ENCODE measurements at regions not wholly inside any gene's neighbourhood (a gene's known extent, or its start where the extent isn't known, plus 50 kb on each side); places are given as distances from the start of the nearest gene placed in this dataset.
A peak's percentile ranks its signal among the peaks of the same experiment; 100 is the strongest.

- Mint-ChIP-seq H3K9me3 (ENCODE audit: unreplicated experiment) (no peaks in the 10 kb centered on the region), H3K27me3 (ENCODE audit: insufficient read depth, unreplicated experiment) (peaks cover under 1% of the 10 kb centered on the region), H3K27ac (ENCODE audit: low read depth, unreplicated experiment) (no peak overlapping the region), H3K4me3 (ENCODE audit: unreplicated experiment) (no peak overlapping the region), H3K4me1 (ENCODE audit: insufficient read depth, unreplicated experiment) (no peaks in the 10 kb centered on the region), H3K36me3 (ENCODE audit: insufficient read depth, unreplicated experiment) (no peaks in the 10 kb centered on the region)
- POLR2A ChIA-PET: interaction anchor here (1.0 kb wide), 1 partner anchor 389 kb away, joined by 5 read pairs; no protein-coding TSS in a partner anchor
- no TSS peak for BruUV-seq (replicated peaks)
- TF ChIP-seq, protein P1, sequence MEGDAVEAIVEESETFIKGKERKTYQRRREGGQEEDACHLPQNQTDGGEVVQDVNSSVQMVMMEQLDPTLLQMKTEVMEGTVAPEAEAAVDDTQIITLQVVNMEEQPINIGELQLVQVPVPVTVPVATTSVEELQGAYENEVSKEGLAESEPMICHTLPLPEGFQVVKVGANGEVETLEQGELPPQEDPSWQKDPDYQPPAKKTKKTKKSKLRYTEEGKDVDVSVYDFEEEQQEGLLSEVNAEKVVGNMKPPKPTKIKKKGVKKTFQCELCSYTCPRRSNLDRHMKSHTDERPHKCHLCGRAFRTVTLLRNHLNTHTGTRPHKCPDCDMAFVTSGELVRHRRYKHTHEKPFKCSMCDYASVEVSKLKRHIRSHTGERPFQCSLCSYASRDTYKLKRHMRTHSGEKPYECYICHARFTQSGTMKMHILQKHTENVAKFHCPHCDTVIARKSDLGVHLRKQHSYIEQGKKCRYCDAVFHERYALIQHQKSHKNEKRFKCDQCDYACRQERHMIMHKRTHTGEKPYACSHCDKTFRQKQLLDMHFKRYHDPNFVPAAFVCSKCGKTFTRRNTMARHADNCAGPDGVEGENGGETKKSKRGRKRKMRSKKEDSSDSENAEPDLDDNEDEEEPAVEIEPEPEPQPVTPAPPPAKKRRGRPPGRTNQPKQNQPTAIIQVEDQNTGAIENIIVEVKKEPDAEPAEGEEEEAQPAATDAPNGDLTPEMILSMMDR (IDR thresholded peaks at IDR 0.05; ENCODE audit: unreplicated experiment): no peak
- intact Hi-C loops (cut with micrococcal nuclease): no loop called here
- DNase-seq (ENCODE audit: unreplicated experiment): no peak
- CTCF ChIA-PET: interaction anchor here (1.6 kb wide), 1 partner anchor 853 kb away, joined by 5 read pairs; no protein-coding TSS in a partner anchor
Observed at GRCh38 chr13:26973295-26973694, 198.3 kb downstream of the USP12 start.

GRCh38 chr13:26971990-26972887, 199.4 kb downstream of the USP12 start:
- CTCF ChIA-PET: interaction anchor here (0.6 to 1.6 kb wide), 6 partner anchors 16 to 854 kb away, joined by 3 to 5 read pairs (median 4); no protein-coding TSS in a partner anchor
- H3K4me1 Mint-ChIP-seq (ENCODE audit: insufficient read depth, unreplicated experiment): no peaks in the 10 kb centered on the region
- peaks cover 11% of the 10 kb centered on the region for H3K27me3 Mint-ChIP-seq (ENCODE audit: insufficient read depth, unreplicated experiment)
- BruUV-seq (replicated peaks): no TSS peak
- TF ChIP-seq, protein P1 (IDR thresholded peaks at IDR 0.05; ENCODE audit: unreplicated experiment): peak; percentile 23
- no peaks in the 10 kb centered on the region for H3K9me3 Mint-ChIP-seq (ENCODE audit: unreplicated experiment)
- no peak overlapping the region for H3K4me3 Mint-ChIP-seq (ENCODE audit: unreplicated experiment)
- intact Hi-C loops (cut with micrococcal nuclease): no loop called here
- H3K27ac Mint-ChIP-seq (ENCODE audit: low read depth, unreplicated experiment): no peak overlapping the region
- POLR2A ChIA-PET: interaction anchor here (1.0 kb wide), 1 partner anchor 390 kb away, joined by 5 read pairs; no protein-coding TSS in a partner anchor
- no peaks in the 10 kb centered on the region for H3K36me3 Mint-ChIP-seq (ENCODE audit: insufficient read depth, unreplicated experiment)
- peak; percentile 31 for DNase-seq (ENCODE audit: unreplicated experiment)

DNA sequence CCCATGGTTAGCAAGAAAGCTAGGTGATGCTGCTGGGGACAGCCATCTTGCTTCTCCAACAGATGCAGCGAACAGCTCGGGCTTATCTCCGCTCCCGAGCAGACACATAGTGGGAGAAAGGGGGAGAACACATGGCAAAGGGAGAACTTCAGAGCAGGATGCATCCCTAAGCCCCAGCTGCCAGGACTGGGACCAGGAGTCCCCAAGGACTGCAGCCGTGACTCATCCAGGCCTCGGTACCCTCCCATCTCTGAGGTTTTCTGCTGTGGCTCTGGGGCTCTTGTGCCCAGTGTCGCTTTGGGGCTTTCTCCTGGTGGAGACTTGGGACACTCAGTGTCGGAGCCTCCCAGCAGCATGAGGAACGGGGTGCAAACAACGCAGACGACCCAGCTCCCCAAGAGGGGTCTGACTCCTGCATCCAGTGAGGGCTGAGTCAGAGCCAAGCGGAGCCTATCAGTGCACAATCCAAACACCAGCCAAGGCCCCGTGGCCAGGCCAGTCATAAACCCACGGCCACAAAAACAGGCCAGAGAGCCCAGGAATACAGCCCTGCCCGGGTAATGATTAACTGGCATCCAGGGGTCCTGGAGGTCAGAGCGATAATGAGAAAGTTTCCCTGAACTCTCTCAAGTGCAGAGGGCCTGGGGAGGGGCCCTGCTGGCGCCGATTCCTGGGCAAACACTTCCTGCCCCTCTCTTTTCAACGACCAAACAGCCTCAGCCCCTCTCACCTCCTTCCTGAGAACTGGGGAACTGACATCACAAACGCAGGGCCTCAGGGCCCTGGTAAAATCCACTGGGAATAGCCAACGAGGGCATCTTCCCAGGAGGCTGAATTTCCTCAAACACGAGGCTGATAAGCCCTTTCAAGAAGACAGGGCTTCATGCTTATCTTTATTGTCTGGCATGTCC, 202.9 kb downstream of the USP12 start:
- BruUV-seq (replicated peaks): no TSS peak
- DNase-seq (ENCODE audit: unreplicated experiment): no peak
- Mint-ChIP-seq H3K4me3 (ENCODE audit: unreplicated experiment) (no peak overlapping the region), H3K27me3 (ENCODE audit: insufficient read depth, unreplicated experiment) (peaks cover 33% of the 10 kb centered on the region), H3K27ac (ENCODE audit: low read depth, unreplicated experiment) (no peak overlapping the region), H3K9me3 (ENCODE audit: unreplicated experiment) (no peaks in the 10 kb centered on the region), H3K4me1 (ENCODE audit: insufficient read depth, unreplicated experiment) (no peaks in the 10 kb centered on the region), H3K36me3 (ENCODE audit: insufficient read depth, unreplicated experiment) (no peaks in the 10 kb centered on the region)
- intact Hi-C loops (cut with micrococcal nuclease): no loop called here
- POLR2A ChIA-PET: no interaction called here
- TF ChIP-seq, protein P1 (IDR thresholded peaks at IDR 0.05; ENCODE audit: unreplicated experiment): no peak
- CTCF ChIA-PET: interaction anchor here (0.6 kb wide), 1 partner anchor 44 kb away, joined by 3 read pairs; no protein-coding TSS in a partner anchor

Measured in MCF 10A (cell line).